ENCODE measurements at regions not wholly inside any gene's neighbourhood (a gene's known extent, or its start where the extent isn't known, plus 50 kb on each side); places are given as distances from the start of the nearest gene placed in this dataset.
"Not testable (repeated sequence)": the region's sequence is repeated elsewhere in the genome, so short reads cannot be mapped to it uniquely, and the experiment has no call there.

- no peak for DNase-seq (ENCODE audit: low spot score)
Measured at GRCh38 chr2:4695281-4695861, 992.0 kb downstream of the DCDC2C start.

DNA sequence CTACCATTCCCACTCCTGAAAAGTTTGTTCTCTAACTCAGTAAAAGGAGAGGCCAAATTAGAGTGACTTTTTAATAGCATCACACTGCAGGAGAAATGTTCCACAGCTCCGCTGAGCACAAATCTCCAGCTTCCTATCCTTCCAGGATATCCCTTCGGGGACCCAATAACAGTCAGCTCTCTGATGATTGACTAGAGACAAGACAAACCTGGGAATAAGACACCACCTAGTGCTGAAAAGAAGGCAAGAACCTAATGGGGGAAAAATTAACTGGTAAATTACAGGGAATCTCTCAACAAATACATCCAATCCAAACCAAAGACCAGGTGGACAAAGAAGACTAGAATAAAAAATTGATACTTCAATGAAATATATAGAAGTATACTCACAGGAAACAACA is 977.1 kb upstream of the SOX11 start:
- DNase-seq (ENCODE audit: low spot score): no peak

DNA sequence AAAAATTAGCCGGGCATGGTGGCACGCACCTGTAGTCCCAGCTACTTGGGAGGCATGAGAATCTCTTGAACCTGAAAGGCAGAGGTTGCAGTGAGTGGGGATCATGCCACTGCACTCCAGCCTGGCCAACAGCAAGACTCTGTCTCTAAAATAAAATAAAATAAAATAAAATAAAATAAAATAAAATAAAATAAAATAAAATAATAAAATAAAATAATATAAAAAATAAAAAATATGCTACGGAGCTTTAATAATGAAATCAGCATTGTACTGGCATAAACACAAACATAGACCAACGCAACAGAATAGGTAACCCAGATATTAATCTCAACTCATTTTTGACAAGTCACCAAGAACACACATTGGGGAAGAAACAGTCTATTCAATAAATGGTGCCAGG is 973.4 kb upstream of the SOX11 start:
- no peak for DNase-seq (ENCODE audit: low spot score)

DNA sequence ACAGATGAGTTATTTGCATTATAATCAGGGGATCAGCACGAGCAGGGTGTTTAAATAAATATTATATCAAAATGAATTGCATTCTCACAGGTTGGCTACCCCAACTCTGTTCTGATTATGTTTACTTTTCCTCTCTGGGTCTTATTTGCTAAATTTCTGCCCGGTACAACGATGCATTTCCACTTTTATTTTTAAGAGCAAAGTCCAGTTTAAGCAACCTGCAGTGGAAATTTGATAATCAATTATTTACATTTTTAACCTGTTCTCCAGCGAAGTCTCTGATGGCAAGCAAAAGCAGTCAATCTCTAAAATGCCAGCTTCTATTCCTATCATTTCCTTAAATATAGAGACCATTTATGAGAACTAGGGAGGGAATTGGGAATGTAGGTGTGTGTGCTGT is 966.6 kb upstream of the SOX11 start:
- no peak for DNase-seq (ENCODE audit: low spot score)

DNA sequence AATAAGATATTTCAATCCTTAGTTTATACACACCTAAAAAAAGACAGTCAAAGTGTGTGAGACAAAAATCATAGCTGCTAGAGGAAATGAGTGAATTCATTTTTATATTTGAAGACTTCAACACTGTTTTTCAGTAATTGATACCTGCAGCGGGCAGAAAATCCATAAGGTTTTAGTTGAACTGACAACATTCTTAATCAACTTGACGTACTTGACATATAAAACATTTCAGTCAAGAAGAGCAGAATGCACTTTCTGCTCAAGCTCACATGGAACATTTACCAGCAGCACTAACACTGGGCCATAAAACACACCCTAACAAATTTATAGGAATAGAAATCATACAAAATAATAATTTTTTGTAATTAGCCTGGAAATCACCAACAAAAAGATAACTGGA is 959.6 kb upstream of the SOX11 start:
- DNase-seq (ENCODE audit: low spot score): no peak

DNA sequence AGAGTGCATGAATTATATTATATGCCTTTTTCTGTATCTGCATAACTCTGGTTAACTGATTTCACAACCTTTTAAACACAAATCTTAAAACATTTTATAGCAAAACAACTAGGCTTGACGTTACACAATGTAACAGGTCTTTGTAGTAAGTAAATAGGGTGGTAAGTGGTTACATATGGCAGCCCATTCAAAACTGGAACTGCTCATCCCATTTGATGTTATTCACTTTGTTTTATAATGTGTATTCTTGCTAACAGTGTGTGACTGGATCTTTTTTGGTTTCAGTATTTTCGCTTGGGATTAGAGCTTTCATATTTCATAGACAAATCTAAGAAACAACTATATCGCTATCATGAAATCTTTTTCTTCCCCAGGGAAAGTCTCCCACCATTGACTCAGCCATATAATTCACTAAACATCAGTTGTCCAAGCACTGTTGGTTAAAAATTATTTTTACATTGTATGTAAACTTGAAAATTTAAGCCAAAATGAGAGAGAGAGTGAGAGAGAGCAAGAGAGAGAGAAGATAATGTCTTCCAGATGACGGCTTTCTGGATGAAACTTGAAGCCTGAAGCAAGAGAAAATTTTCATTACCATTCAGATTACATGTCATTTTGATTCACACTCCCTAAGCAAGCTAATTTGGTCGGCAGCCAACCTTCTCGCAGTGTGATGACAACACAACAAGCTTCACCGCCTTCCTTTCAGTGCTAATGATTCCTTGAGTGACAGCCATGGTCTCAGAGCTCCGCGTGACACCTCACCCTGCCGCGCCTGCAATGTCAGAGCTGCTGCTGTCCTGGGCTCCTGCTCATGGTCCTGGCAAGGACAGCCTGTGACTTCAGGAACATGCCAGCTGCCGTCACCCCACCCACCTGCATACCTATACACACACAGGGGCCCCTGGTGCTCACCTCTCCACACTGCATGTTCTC is 946.9 kb upstream of the SOX11 start:
- no peak for DNase-seq (ENCODE audit: low spot score)

- DNase-seq (ENCODE audit: low spot score): no peak
Measured at GRCh38 chr2:4753721-4754120, 938.5 kb upstream of the SOX11 start.

- no peak for DNase-seq (ENCODE audit: low spot score)
Measured at GRCh38 chr2:4762951-4763376, 929.2 kb upstream of the SOX11 start.

GRCh38 chr2:4765787-4766530 is 926.2 kb upstream of the SOX11 start:
- DNase-seq (ENCODE audit: low spot score): no peak

- DNase-seq (ENCODE audit: low spot score): no peak
Measured at GRCh38 chr2:4775668-4776067, 916.5 kb upstream of the SOX11 start.

DNA sequence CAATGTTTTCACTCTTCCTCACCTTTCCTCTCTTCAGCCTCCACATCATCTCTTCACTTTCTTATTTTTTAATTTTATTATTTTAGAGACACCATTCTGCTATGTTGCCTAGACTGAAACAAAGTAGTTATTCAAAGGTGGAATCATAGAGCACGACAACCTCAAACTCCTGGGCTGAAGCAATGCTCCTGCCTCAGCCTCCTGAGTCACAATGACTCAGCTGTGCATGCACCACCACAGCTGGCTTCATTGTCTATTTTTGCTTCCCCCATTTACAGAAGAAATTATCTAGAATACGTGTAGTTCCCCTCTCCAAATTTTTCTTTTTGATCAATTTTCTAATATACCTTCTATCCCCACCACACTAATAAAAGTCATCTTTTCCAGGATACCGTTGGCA is 911.5 kb upstream of the SOX11 start:
- DNase-seq (ENCODE audit: low spot score): no peak

DNA sequence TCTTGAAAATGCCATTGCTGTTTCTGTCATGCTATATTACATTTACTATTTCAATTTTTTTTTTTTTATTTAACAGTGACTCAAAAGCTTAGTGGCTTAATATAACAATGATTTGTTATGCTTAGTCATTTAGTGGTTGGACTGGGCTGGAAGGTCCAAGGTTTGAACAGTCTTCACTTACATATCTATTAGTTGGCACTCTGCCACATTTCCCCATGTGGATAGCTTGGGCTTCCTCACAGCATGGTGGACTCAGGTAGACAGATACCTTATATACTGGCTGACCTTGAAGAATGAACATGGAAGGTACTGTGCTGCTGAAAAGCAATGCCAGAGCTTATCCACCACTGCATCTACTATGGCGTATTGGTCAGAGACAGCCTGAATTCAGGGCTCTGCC is 909.5 kb upstream of the SOX11 start:
- no peak for DNase-seq (ENCODE audit: low spot score)

DNA sequence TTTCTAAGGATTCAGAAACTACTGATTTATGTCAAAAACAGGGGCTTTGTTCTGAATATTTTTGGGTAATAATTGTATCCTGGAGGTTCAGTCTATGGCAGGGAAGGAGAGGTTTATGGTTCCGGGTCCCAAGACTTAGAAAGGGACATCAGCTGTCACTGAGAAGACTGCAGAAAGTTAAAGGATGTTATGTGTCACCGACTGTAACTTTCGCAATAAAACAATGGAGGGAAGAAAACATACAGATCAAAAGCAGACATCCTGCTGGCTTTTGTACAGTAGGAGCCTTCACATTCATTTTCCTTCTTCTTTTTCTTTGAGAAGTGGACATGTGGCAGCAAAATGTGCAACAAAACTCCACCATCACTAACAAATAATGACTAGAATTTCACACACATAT is 900.7 kb upstream of the SOX11 start:
- DNase-seq (ENCODE audit: low spot score): no peak

DNA sequence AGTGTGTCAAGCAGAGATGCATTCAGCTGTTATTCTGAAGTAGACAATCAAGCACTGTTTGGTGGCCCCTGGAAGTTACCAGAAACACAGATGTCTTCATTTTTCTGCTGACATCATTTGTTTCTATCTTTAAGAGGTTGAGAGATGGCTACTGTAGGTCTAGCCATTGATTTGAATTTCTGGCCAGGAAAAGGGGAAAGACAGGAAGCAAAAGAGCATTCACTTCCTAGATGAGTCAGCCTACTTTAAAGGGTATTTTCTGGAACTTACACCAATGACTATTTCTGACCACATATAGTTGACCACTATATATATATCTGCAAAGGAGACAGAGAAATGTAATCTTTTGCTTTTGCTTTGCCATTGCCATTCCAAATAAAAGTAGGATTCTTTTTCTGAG is 900.1 kb upstream of the SOX11 start:
- no peak for DNase-seq (ENCODE audit: low spot score)

GRCh38 chr2:4803396-4803795 is 888.8 kb upstream of the SOX11 start:
- DNase-seq (ENCODE audit: low spot score): no peak

DNA sequence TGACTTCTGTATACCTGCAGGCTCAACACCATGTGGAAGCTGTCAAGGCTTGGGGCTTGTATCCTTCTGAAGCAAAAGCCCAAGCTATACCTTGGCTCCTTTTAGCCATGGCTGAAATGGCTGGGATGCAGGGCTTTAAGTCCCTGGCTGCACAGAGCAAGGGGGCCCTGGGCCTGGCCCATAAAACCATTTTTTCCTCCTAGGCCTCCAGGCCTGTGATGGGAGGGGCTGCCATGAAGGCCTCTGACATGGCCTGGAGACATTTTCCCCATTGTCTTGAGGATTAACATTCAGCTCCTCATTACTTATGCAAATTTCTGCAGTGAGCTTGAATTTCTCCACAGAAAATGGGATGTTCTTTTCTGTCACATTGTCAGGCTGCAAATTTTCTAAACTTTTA is 878.0 kb upstream of the SOX11 start:
- not testable (repeated sequence) for DNase-seq (ENCODE audit: low spot score)

DNA sequence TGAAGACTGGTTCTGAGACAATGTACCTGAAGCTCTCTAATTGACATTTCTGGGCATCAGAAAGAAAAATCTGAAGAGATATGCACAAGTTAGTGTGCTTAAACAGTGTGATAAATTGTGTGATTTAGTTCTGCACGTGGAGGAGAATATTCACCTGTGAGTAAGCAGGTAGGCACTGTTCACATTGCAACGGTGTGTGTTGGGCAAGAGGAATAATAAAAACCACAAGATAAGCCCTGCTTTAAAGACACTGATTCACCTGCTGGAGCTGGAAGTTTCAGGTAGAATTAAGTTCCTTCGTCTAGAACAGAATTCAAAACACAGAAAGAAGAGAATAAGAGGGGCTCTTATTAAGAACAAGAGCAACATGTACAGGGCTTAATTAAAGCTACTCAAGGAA is 864.3 kb upstream of the SOX11 start:
- DNase-seq (ENCODE audit: low spot score): no peak

DNA sequence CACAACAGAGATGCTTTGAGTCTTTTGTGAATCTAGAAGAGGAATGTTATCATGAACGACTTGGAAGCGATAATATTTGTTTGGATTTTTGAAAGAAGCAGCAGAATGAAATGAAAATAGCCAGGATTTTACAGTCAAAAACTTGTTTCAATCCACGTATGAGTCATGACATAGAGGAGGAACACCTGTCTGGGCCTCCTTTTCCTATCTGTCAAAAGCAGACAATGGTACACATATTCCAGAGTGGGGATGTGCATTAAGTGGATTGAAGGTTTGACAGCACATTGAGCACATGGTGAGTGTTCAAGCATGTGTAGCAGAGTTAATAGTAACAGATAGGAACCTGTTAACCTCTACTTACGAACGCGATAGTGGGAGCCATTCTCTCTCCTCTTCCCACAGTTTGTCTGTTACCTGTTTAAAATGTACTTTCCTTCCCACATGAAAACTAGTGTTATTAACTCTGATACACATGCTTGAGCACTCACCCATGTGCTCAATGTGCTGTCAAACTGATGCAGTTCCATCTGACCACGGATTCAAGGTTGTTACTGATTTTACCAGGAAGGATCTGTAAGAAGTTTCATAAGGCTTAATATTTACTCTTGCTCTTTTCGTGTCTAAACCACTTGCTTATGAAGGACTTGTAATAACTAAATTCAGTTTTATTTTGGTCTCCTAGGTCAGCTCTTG is 863.4 kb upstream of the SOX11 start:
- DNase-seq (ENCODE audit: low spot score): no peak

DNA sequence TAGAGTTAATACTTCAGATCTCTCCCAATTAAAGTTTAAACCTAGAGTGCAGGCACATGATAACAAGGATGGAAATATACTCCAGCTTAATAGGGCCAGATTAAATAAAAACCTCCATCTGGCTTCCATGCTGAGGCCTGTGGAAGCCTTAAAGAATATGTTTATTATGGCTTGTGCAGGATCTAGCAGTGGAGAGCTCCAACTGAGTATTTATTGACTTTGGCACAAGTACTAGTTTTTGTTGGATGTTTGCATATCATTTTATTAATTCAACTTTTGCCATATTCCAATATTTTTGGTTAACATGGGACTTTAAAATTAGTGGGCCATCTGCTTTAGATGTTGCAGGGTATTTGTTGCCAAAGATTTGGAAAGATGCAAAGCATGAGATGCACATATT is 860.4 kb upstream of the SOX11 start:
- DNase-seq (ENCODE audit: low spot score): no peak

DNA sequence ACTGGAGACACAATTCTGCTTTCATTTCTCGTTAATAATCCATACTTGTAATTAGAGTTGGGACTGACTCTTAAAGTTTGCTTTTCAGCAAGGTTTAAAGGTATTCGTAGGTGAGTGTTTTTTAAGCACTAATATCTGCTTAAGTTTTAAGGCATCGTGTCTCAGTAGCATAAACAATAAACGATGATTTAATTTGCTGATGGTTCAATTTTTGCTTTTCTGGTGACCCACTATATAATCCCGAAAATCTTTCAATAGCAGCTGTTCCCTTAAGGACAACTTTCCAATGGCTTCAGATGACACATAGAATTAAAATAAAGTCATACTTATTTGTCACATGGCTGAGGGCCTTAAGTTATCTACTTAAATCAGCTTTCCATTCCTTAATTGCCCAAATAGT is 859.5 kb upstream of the SOX11 start:
- no peak for DNase-seq (ENCODE audit: low spot score)

GRCh38 chr2:4838626-4839025 is 853.6 kb upstream of the SOX11 start:
- DNase-seq (ENCODE audit: low spot score): no peak

DNA sequence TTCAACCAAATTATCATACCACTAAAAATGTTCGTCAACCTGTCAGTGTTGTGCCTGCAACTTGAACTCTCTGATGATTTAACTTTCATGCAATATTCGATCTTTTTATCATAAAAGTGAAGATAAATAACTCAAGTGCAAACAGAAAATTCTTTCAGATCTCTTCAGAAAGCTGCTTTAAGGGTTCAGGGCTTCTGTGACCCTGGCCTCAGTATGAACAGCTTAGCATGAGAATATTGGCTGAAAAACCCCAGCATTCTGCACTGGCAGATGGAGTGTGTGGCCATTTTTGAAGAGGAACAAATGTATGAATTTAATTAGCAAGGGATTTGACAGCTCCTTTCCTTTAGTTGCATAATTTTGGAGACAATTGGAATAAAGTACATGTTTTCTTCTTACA is 851.4 kb upstream of the SOX11 start:
- DNase-seq (ENCODE audit: low spot score): no peak

Data from HuH-7.5 (cell line).